ENCODE measurements at regions not wholly inside any gene's neighbourhood (a gene's known extent, or its start where the extent isn't known, plus 50 kb on each side); places are given as distances from the start of the nearest gene placed in this dataset.
"Not testable (repeated sequence)": the region's sequence is repeated elsewhere in the genome, so short reads cannot be mapped to it uniquely, and the experiment has no call there.

DNA sequence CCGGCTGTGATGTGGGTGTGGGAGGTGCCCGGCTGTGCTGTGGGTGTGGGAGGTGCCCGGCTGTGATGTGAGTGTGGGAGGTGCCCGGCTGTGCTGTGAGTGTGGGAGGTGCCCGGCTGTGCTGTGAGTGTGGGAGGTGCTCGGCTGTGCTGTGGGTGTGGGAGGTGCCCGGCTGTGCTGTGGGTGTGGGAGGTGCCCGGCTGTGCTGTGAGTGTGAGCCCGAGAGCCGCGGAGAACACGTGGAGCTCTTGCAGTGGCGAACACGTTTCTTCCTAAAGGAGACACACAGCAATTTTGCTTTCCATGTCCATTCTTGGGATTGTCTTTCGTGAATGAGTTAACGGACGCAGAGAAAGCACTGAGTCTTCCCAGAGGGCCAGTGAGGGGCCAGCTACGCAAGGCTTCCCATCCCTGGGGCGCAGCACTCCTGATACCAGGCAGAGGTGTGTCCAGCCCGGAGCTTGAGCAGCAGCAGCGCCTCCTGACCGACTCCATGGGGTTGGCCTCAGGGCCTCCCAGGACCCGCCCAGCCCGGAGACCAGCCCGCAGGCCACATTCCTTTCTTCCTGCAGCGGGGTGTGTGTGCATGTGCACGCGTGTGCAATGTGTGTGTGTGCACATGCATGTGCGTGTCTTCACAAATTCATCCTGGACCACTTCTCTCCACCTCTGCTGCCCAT, 245.0 kb upstream of the B3GAT1 start:
- no peak for DNase-seq (ENCODE audit: low read depth, low spot score)

DNA sequence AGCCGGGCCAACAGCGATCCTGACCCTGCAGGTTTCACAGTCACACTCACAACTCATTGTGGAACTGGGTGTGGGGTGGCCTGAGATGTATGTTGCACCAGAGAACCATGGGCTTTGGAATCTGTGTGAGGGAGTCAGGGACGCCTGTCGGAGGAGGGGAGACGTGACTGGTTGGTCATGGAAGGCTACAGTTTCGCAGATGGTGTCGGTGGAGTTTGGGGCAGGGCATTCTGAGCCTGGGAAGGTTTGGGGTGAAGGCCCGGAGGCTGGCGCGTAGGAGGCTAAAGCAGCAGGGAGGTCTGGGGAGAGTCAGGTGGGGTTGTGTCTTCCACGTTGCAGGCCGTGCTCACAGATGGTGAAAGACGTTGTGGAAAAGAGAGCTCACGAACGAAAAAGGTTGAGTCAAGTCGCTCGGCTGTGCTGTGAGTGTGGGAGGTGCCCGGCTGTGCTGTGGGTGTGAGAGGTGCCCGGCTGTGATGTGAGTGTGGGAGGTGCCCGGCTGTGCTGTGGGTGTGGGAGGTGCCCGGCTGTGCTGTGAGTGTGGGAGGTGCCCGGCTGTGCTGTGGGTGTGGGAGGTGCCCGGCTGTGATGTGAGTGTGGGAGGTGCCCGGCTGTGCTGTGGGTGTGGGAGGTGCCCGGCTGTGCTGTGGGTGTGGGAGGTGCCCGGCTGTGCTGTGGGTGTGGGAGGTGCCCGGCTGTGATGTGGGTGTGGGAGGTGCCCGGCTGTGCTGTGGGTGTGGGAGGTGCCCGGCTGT, 244.2 kb upstream of the B3GAT1 start:
- not testable (repeated sequence) for DNase-seq (ENCODE audit: low read depth, low spot score)

DNA sequence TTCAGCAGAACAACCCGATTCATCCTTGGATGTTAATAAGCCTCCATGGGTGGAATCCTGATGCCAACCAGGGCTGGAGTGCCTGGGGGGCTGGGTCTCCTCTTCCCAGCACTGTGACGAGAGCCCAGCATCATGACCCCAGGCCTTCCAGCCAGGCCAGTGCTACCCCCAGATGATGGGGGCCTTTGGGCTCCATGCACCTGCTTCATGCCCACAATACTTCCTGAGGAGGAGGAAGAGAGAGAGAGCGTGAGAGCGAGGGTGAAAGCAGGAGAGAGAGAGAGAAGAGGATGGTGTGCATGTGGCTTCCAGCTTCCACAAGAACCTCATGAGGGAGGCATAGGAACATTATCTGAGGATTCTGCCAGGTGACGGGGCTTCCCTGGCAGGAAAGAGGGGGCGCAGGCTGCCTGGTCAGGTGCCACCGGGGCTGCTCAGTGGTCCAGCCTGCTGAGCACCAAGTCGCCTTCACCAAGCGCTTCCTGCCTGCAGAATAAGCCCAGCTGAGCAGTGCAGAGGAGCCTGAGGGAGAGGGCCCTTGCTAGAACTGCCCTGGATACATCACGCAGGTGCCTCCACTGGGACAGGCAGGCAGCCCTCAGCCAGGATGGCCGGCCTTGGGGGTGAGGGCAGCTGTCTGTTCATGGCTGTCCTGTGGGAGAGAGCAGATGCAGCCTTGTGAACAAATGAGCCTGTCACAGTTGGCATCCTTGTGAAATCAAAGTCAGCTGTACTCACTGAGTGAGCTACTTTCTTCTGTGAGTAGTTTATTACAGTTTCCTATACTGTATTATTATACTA, 243.3 kb upstream of the B3GAT1 start:
- DNase-seq (ENCODE audit: low read depth, low spot score): no peak

DNA sequence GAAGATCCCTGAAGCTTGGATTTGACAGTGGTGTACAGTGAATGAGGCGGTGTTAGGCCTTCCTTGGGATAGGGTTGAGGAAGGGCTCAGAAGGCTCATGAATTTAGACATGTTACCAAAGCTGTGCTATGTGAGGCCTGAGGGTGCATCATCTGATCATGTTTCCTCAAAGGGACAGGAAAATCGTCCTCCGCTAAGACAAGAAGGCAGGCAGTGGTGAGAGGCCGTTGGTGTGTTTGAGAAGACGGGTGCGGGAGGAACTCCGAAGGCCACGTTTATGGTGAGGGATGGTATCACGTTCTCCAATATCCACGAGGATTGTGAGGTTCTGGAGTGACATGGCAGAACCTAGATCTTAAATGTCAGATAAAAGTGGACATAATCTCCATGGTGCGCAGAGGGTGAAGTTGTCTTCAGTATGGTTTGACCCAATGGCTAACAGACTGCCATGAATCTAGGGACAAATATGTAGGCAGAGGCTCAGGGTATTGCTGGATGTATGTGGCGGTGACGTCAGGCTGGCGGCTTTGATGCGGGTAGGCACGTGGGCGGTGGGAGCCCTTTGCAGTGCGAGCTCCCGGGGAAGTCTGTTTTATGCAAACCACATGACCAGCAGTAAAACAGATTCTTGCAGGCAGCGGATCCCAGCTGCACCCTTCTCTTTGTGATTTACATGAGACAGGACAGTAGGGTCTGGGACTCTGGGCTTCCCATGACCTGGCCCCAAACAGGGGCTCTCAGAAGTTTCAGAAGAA, 242.3 kb upstream of the B3GAT1 start:
- DNase-seq (ENCODE audit: low read depth, low spot score): no peak

DNA sequence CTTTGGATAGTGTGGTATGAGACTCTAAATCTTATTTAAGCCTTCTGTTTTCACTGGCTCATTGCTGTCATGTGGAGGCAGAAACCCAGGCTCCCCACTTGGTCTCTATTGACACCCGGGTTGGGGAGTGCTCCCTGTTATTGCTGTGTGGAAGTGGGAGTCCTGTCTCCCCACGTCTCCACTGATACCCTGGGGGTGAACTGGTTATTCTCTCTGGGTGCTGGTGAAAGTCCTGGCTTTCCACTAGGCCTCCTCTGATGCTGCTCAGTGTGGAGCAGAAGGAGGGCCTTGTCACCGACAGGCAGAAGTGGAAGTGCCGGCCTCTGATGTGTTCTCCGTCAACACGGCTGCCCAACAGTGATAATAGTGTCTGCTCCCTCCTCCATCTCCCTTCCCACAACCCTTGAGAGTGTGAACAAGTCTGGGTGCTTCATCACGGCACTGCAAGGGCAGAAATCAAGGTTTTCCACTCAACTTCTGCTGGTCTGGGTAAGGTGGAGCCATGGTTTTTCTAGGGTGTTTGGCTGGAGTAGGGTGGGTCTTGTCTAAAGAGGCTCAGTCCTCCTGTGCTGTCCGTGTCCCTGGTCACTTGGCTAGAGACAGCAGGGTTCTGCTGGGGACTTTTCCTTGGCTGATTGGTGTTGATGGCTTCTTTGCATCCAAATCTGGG, 240.7 kb upstream of the B3GAT1 start:
- DNase-seq (ENCODE audit: low read depth, low spot score): no peak

DNA sequence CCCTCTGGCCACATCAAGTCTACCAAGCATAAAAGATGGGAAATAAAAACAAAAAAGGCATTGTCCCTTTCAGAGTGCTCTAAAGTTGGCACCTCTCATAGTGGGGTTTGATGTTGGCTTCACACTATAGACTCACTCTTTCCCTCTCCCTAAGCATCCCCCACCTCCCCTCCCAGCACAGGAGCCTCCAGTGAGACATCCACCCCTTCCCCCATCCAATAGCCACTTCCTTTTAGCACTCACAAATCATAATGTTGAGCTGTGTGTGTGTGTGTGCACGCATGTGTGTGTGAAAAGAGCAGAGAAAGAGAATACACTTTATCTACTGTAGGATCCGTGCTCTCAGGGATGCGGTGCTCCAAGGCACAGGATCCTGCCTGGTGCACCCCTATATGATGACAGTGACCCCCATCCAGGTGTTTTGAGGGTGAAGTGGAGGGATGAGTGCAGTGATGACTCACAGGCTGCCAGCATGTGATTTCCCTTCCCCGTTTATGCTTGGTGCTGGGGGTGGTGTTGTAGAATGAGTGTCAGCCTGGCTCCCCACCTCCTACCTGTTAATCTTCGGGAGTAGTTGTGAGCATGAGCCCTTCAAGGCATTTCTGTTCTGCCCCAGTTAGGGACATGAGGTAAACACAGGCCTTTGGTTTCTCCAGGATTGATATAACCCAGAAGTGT, 235.2 kb upstream of the B3GAT1 start:
- no peak for DNase-seq (ENCODE audit: low read depth, low spot score)

DNA sequence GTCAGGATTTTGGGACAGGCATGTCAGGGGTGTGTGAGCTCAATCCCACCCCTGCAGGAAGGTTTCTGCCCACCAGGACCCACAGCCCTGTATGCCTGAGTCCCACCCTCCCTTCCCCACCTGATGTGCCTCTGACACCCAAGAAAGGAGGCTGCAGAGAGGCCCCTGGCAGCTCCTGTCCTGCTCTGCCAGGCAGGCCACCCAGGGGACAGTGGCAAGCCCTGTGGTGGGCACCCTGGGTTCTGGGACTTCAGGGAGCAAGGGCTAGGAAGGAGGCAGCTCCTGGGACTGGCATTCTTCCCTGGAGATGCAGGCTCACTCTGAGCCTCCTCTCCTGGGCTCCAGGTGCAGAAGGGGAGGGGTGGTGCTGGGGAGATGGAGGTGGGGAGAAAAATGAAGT, 234.5 kb upstream of the B3GAT1 start:
- no peak for DNase-seq (ENCODE audit: low read depth, low spot score)

DNA sequence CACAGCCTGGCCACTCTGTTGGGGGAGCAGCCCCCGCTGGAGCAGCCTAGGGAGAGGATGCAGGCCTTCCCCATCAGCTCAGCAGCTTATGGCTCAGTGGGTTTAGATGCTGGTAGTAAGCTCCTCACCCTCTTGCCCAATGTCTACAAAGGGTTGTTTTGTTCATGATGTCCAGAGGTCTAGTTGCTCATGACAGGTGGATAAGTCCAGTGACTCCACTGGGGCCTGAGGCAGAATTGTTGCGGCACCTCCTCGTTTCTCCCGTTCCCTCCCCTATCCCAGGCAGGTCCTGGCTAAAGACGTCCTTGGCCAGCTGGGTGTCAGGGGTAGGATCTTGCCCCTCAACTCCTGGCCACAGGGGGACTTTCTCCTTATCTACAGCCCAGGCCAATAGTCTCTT, 233.5 kb upstream of the B3GAT1 start:
- no peak for DNase-seq (ENCODE audit: low read depth, low spot score)

DNA sequence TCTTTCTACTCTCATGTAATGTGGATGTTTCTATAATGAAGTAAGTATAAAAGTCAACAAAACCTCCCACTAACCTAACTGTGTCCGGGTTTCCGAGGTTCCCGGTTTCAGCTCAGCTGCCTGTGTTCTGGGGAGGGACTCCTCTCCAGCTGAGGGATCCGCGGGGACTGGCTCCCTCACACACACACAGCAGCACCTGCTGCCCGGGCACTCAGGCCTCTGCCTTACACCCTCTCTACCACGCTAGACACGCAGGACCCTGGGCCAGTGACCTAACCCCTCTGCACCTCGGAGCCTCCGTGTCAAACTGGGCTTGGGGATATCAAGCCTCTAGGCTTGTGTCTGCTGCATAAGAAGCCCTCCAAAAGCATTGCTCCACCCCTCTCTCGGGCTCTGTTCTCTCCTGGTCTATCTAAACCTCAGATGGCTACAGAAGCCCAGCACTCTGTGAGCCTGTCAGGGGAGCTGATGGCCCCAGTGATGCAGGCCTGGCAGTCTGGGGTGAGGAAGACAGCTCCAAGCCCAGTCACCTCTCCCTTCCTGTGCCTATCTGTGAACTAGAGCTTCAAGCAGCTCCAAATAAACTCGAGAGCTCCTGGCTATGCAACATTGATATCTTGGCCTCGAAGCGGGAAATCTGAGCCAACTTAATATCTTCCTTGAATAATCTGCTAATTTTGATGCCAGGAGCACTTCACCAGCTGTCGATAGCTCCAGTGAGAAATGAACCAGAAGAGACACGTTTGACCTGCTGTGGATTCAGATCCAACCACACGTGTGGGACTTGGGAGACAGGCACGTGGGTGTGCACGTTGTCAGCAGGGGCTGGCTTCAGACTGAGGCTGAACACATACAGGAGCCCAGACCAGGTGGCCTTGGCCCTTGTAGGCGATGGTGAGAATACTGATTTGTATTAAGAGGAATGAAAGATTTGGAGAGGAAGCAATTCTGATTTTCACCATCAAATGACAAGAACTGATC, 232.7 kb upstream of the B3GAT1 start:
- DNase-seq (ENCODE audit: low read depth, low spot score): no peak

DNA sequence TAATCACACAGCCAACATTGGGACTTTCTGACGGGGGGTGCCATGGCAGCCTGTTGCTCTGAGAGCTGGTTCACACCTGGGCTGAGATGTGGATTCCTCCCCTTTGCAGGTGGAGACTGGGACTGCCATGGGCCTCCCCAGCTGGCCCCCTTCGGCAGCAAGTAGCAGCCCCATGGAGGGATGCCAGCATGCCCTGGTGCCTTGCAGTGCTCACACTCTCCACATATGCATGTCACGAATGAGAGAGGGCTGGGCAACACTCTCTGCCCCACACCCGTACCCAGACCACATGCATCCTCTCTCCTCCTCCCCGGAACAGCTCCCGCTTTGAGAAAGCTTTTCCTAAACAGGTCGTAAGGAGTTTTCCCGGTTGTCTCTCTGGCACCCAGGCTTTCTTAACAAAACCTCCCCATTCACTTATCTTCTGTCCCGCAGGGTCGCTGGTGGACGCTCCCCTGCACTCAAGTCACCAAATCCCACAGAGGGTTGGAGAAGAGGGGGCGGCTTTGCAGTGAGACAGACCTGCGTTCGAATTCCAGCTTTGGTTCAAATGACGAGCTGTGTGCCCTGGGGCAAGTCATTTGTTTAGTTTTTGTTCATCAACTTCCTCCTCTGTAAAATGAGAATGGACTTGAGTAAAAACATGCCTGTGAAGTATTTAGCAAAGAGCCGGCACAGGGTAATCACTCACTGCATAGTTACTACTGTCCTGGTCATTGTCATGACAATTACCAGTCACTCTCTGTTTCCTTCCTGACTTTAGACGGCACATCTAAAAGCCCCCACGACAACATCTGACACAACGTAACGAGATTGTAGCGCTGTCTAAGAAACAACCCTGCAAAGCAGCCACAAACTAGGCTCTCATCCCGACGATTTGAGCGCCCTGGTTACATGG, 231.3 kb upstream of the B3GAT1 start:
- no peak for DNase-seq (ENCODE audit: low read depth, low spot score)

DNA sequence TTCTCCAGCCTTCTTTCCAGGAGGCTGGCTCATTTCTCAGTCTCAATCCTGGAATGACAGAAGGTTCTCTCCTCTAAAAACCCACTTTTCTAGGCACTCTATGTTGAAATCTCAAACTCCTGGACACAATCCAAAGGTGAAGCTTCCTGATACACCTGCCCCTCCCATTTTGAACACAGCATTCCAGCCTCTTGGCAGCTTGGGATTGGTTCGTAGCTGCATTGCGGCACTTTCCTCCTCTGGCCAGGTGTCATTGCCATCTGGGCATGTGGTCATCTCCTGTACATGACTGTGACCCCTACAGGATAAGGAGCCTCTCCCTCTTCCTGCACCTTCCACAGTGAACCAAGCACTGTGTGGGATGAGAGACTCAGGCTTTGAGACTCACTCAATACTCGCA, 230.2 kb upstream of the B3GAT1 start:
- no peak for DNase-seq (ENCODE audit: low read depth, low spot score)

DNA sequence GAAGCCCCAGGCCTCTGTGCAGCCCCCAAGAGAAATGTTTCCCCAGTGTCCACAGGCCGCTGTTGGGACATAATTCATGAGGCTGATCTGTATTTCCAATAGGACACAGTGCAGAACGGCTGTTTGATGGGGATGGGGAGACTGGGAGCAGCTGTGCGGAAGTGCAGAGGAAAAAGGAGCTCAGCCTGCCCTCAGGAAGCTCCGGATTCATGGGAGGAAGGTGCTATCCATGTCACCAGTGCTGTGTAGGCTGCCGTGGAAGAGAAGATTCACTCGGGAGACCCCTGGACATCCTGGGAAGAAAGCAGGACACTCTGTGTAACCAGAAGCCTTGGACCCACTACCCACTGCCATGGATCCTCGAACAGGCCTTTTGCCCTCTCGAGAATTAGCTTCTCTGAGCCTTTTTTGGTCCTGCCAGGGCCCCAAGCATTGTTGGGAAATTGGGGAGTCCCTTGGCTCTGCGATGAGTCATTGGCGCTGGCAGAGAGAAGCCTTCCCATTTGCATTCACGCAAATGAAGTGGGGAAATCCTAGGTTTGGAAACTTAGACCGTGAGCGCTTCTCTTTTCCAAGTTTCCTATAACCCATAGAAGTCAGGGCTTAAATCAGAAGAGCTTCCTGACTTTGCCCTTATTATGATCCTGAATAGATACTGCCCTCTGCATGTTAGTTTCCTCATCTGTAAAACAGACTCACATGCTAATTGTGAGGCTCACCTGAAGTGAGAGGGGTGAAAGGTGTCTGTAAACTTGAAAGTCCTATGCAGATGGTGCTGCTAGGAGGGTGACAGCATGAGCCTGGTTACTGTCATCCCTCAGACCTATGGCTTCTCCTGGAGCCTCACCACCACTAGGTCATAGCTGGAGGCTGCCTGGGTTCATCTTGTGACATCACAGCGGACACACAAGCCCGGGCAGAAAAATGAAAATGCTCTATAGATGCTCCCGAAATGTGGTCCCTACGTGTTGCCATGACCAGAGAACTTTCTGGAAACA, 229.2 kb upstream of the B3GAT1 start:
- no peak for DNase-seq (ENCODE audit: low read depth, low spot score)

DNA sequence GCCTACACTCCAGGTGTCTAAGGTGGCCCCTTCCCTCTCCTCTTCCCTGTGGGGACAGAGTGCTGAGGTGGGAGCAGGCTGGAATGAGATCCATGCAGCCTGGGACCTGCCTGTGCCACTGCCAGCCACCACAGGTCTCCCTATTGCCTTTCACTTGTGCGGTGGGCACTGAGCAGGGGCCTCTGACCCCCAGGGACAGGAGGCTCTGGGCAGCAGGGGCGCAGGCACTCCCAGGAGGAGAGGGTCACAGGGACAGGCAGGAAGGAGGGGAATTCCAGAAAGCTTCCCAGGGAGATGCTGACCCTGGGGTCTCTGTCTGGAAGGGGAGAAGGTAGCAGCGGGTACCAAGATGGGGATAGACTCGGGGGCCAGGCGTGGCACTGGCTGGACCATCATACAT, 228.5 kb upstream of the B3GAT1 start:
- no peak for DNase-seq (ENCODE audit: low read depth, low spot score)

DNA sequence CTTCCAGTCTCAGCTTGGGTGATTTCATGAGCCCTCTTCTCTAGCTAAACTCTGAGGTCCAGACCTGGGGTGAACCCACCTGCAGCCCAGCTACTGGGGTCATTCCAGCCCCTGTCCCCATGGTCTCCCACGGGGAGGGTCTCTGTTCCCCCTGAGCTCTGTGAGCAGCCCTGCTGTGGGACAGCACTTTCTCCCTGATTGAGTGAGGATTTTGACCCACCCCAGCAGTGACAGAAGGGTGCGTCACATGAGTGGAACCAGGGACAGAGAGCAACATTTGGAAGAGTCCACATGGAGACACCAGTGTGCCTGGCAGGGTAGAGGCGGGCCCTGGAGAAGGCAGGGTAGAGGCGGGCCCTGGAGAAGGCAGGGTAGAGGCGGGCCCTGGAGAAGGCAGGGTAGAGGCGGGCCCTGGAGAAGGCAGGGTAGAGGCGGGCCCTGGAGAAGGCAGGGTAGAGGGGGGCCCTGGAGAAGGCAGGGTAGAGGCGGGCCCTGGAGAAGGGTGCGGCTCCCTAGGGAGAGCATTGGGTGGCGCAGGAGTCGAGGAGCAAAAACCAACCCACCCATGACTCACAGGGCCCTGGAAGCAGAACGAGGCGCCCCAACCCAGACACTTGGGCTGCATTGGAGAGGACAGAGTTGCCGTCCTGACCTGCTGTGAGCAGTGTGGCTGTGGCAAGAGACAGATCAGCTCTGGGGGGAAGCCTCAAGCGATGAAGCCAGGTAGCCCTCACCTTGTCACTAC, 227.7 kb upstream of the B3GAT1 start:
- DNase-seq (ENCODE audit: low read depth, low spot score): no peak

DNA sequence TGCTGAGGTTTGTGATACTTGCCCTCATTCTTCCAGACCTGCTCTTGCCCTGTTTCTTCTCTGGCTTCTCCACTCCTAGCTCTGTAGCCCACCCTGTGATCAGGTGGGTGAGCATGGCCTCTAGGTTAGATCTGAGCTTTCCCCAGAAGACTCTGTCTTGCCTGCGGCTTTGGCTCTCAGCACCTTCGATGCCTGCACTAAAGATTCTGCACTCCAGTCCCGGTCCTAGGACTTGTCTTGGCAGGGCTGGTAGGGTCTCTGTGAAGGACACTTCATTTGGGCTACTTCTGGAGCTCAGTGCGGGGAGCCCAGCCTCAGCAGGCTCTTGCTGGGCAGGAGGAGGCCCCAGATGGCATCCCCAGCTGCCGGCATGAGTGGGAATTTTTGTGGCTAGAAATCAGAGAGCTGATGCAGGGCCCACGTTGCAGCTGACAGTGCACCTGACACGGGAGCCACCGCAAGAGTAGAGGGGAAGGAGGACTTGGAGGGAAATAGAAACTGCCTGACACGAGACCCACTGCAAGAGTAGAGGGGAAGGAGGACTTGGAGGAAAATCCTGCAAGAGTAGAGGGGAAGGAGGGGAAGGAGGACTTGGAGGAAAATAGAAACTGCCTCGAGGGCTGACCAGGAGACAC, 226.9 kb upstream of the B3GAT1 start:
- no peak for DNase-seq (ENCODE audit: low read depth, low spot score)

Measured in pulmonary artery endothelial cell (primary cell).